Mammary epithelial cell (primary cell): ENCODE measurements at regions not wholly inside any gene's neighbourhood (a gene's known extent, or its start where the extent isn't known, plus 50 kb on each side); places are given as distances from the start of the nearest gene placed in this dataset.

Experiments
- EZH2 ChIP-seq: IDR thresholded peaks from 2 replicates; pipeline ENCODE4 v1.6.1; 2012; ENCODE audit warnings: low read length, inconsistent platforms, borderline replicate concordance
- TF ChIP-seq, protein P1 (sequence below), 2 donors: IDR thresholded peaks in 1 of 2; conservative IDR thresholded peaks in 1 of 2; 2 replicates each; pipeline ENCODE4 v1.5.1; 2011 to 2012; ENCODE audit warnings: inconsistent platforms in 2 of 2, low read length in 2 of 2, mild to moderate bottlenecking in 2 of 2, control low read depth in 1 of 2, low read depth in 1 of 2; ENCODE audit not compliant: insufficient read depth in 1 of 2; ENCODE audit errors: extremely low read depth in 1 of 2

DNA sequence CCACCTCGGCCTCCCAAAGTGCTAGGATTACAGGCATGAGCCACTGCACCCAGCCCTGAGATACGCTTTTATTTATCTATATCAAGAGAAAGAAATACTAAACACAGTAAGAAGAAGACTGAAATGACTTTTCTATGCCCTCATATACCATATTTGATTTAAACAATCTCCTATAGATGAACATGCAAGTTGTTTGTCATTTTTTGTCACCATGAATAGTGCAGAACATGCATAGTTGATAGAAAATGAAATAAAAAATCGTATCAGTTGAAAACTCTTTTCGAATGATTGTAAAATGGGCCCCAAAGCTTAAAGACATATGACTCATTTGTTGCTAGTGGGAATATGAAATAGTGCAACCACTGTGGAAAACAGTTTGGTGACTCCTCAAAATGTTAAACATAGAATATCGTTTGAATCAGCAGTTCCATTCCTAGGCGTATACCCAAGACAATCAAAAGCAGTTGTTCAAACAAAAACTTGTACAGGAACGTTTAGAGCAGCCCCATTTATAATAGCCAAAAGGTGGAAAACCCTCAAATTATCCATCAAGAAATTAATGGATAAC lies 61.4 kb upstream of the ANKH start:
- TF ChIP-seq, protein P1, sequence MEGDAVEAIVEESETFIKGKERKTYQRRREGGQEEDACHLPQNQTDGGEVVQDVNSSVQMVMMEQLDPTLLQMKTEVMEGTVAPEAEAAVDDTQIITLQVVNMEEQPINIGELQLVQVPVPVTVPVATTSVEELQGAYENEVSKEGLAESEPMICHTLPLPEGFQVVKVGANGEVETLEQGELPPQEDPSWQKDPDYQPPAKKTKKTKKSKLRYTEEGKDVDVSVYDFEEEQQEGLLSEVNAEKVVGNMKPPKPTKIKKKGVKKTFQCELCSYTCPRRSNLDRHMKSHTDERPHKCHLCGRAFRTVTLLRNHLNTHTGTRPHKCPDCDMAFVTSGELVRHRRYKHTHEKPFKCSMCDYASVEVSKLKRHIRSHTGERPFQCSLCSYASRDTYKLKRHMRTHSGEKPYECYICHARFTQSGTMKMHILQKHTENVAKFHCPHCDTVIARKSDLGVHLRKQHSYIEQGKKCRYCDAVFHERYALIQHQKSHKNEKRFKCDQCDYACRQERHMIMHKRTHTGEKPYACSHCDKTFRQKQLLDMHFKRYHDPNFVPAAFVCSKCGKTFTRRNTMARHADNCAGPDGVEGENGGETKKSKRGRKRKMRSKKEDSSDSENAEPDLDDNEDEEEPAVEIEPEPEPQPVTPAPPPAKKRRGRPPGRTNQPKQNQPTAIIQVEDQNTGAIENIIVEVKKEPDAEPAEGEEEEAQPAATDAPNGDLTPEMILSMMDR (conservative IDR thresholded peaks at IDR 0.05 in 1 of 2, IDR thresholded peaks at IDR 0.05 in 1 of 2; ENCODE audit: extremely low read depth in 1 of 2, insufficient read depth in 1 of 2, low read depth in 1 of 2, low read length in 2 of 2): no peak
- TF ChIP-seq EZH2: no peak
